ENCODE measurements at regions not wholly inside any gene's neighbourhood (a gene's known extent, or its start where the extent isn't known, plus 50 kb on each side); places are given as distances from the start of the nearest gene placed in this dataset.
A peak's percentile ranks its signal among the peaks of the same experiment; 100 is the strongest.

- Histone ChIP-seq H3K27ac (ENCODE audit: insufficient read depth, low read length) (no peak overlapping the region), H4K5ac (ENCODE audit: low read depth, low read length) (no peak overlapping the region), H3K79me1 (ENCODE audit: low read depth in 1 of 2, low read length in 2 of 2) (no peaks in the 10 kb centered on the region), H3K9me1 (ENCODE audit: insufficient read depth, low read length) (no peaks in the 10 kb centered on the region), H3K9ac (ENCODE audit: low read depth, low read length) (no peak overlapping the region), H2BK120ac (ENCODE audit: low read depth, low read length) (no peak overlapping the region), H3K9me3 (ENCODE audit: control insufficient read depth, insufficient read depth, low read length) (peaks cover 5% of the 10 kb centered on the region; the same call in 1 of the 2 replicates), H2BK20ac (ENCODE audit: low read depth, low read length) (no peak overlapping the region), H3K4me3 (ENCODE audit: insufficient read depth, low read depth, low read length) (no peak overlapping the region), H2AK9ac (replicated peaks; ENCODE audit: low read depth, low read length, poor library complexity) (no peak overlapping the region), H3K18ac (ENCODE audit: low read depth, low read length) (no peak overlapping the region), H3K36me3 (ENCODE audit: control insufficient read depth, insufficient read depth, low read length) (no peaks in the 10 kb centered on the region), H3K4ac (ENCODE audit: low read depth, low read length) (no peak overlapping the region), H3K56ac (ENCODE audit: extremely low read depth, insufficient read depth, low read length) (no peak overlapping the region), H4K8ac (ENCODE audit: low read depth in 2 of 2, low read length in 2 of 2) (no peak overlapping the region), H3K27me3 (ENCODE audit: control insufficient read depth, insufficient read depth, low read length) (no peaks in the 10 kb centered on the region), H3K14ac (replicated peaks; ENCODE audit: low read depth, low read length) (no peak overlapping the region), H4K20me1 (ENCODE audit: insufficient read depth, low read length) (no peaks in the 10 kb centered on the region), H2BK5ac (ENCODE audit: low read depth, low read length, poor library complexity, severe bottlenecking) (no peak overlapping the region), H2BK15ac (ENCODE audit: low read depth, low read length) (no peak overlapping the region), H3K23ac (ENCODE audit: low read depth, low read length) (no peak overlapping the region), H3K4me1 (ENCODE audit: control insufficient read depth, insufficient read depth, low read length) (no peaks in the 10 kb centered on the region; the same call in 1 of the 2 replicates), H3K4me2 (ENCODE audit: low read depth, low read length) (no peak overlapping the region), H2AFZ (replicated peaks; ENCODE audit: low read length, poor library complexity) (no peak overlapping the region), H2AK5ac (ENCODE audit: low read depth, low read length) (no peak overlapping the region), H4K91ac (ENCODE audit: insufficient read depth, low read depth, low read length) (no peak overlapping the region)
- intact Hi-C loops (cut with micrococcal nuclease): loop anchor here (10.0 kb wide), 1 partner anchor 1797 kb away; the partner anchor contains the start of gene FLRT2
- no TSS peak for BruUV-seq (replicated peaks)
- POLR2A ChIA-PET (ENCODE audit: unreplicated experiment): no interaction called here
- CTCF ChIA-PET: no interaction called here
- TF ChIP-seq USF2 (IDR thresholded peaks at IDR 0.05; ENCODE audit: low read depth, low read length) (no peak), SMC3 (IDR thresholded peaks at IDR 0.05; ENCODE audit: low read depth, low read length) (no peak), MAZ (IDR thresholded peaks at IDR 0.05; ENCODE audit: borderline replicate concordance, low read depth, low read length) (no peak), CTCF (conservative IDR thresholded peaks at IDR 0.05; ENCODE audit: low read depth, low read length) (no peak), RAD21 (IDR thresholded peaks at IDR 0.05; ENCODE audit: low read length) (no peak), RFX5 (IDR thresholded peaks at IDR 0.05; ENCODE audit: low read depth, low read length) (no peak), BHLHE40 (IDR thresholded peaks at IDR 0.05; ENCODE audit: low read depth, low read length) (no peak), MAFK (IDR thresholded peaks at IDR 0.05; ENCODE audit: low read depth, low read length) (no peak), CEBPB (IDR thresholded peaks at IDR 0.05; ENCODE audit: low read depth, low read length) (no peak), POLR2A (IDR thresholded peaks at IDR 0.05; ENCODE audit: low read depth, low read length) (no peak), FOS (IDR thresholded peaks at IDR 0.05; ENCODE audit: low read depth, low read length) (no peak), CHD1 (IDR thresholded peaks at IDR 0.05; ENCODE audit: low read depth, low read length) (no peak), RCOR1 (IDR thresholded peaks at IDR 0.05; ENCODE audit: insufficient replicate concordance, low read length) (no peak), MXI1 (IDR thresholded peaks at IDR 0.05; ENCODE audit: borderline replicate concordance, low read depth, low read length) (no peak), NFE2L2 (IDR thresholded peaks at IDR 0.05; ENCODE audit: low read depth, low read length) (no peak)
- TF ChIP-seq, protein P1, sequence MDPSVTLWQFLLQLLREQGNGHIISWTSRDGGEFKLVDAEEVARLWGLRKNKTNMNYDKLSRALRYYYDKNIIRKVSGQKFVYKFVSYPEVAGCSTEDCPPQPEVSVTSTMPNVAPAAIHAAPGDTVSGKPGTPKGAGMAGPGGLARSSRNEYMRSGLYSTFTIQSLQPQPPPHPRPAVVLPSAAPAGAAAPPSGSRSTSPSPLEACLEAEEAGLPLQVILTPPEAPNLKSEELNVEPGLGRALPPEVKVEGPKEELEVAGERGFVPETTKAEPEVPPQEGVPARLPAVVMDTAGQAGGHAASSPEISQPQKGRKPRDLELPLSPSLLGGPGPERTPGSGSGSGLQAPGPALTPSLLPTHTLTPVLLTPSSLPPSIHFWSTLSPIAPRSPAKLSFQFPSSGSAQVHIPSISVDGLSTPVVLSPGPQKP (IDR thresholded peaks at IDR 0.05; ENCODE audit: borderline replicate concordance, low read depth, low read length): no peak
- dilution Hi-C loops (cut with HindIII; ENCODE audit: low sequenced_read_pairs, unreplicated experiment): no loop called here
- DNase-seq: peak; percentile 73
- peak; percentile 14; the same call in 1 of the 2 replicates for ATAC-seq (ENCODE audit: low read depth)
- WGBS, 2 experiments (ENCODE audit: extremely low coverage in 2 of 2, insufficient read length in 1 of 2): no CpG with 5 or more reads among the region's 2 CpGs
- in situ Hi-C loops (cut with MboI; ENCODE audit: low sequenced_read_pairs): no loop called here
These were observed 661.0 kb downstream of the GALC start for GRCh38 chr14:87331991-87332390.

Data from IMR-90 (cell line).